PFSK-1 (cell line): ENCODE measurements at regions not wholly inside any gene's neighbourhood (a gene's known extent, or its start where the extent isn't known, plus 50 kb on each side); places are given as distances from the start of the nearest gene placed in this dataset.

Experiments
- FOXP2 ChIP-seq: optimal IDR thresholded peaks from 2 replicates; pipeline ENCODE3; 2011; ENCODE audit warnings: borderline replicate concordance, control low read depth, inconsistent platforms; ENCODE audit not compliant: insufficient read depth; ENCODE audit errors: extremely low read length, extremely low read depth
- POLR2AphosphoS5 ChIP-seq: IDR thresholded peaks from 2 replicates; pipeline ENCODE4 v1.6.1; 2012; ENCODE audit warnings: low read depth, mild to moderate bottlenecking, control low read depth, low read length, moderate library complexity
- REST ChIP-seq, 2 experiments: IDR thresholded peaks; 2 replicates each; pipeline versions ENCODE4 v1.6.1 to v1.8.0; 2011 to 2012; ENCODE audit warnings: low read depth in 2 of 2, low read length in 2 of 2, control low read depth in 1 of 2, inconsistent platforms in 1 of 2, mild to moderate bottlenecking in 1 of 2, moderate library complexity in 1 of 2; ENCODE audit not compliant: insufficient read depth in 1 of 2
- SIN3A ChIP-seq: IDR thresholded peaks from 2 replicates; pipeline ENCODE4 v1.6.1; 2012; ENCODE audit warnings: mild to moderate bottlenecking, low read length, moderate library complexity, borderline replicate concordance; ENCODE audit not compliant: insufficient read depth
- TAF1 ChIP-seq: IDR thresholded peaks from 2 replicates; pipeline ENCODE4 v1.6.1; 2012; ENCODE audit warnings: low read length, control low read depth, borderline replicate concordance; ENCODE audit not compliant: insufficient read depth

- TF ChIP-seq TAF1, result no peak
- TF ChIP-seq FOXP2, result no peak
- TF ChIP-seq POLR2AphosphoS5, result no peak
- no peak for TF ChIP-seq REST (IDR thresholded peaks at IDR 0.05; ENCODE audit: insufficient read depth in 1 of 2, low read depth in 2 of 2, low read length in 2 of 2)
- no peak for TF ChIP-seq SIN3A
Observed at GRCh38 chr10:10730471-10731043, 287.1 kb upstream of the CELF2 start.
